Neural crest cell (in vitro differentiated cells): ENCODE measurements at regions not wholly inside any gene's neighbourhood (a gene's known extent, or its start where the extent isn't known, plus 50 kb on each side); places are given as distances from the start of the nearest gene placed in this dataset.

Source experiments
- DNase-seq: peaks from one replicate; pipeline ENCODE4 v3.0.0; 2021; ENCODE audit warnings: low read depth, mixed read lengths, low spot score
- H3K27ac Mint-ChIP-seq: one replicate; pipeline ENCODE4 v1.8.0; 2021; ENCODE audit warnings: mild to moderate bottlenecking, mixed read lengths; ENCODE audit not compliant: unreplicated experiment
- H3K27me3 Mint-ChIP-seq: 2 replicates; pipeline ENCODE4 v1.8.0; 2021; ENCODE audit warnings: low read depth, mild to moderate bottlenecking, mixed read lengths
- H3K36me3 Mint-ChIP-seq: 2 replicates; pipeline ENCODE4 v1.8.0; 2021; ENCODE audit warnings: low read depth, mild to moderate bottlenecking, mixed read lengths
- H3K4me1 Mint-ChIP-seq: 2 replicates; pipeline ENCODE4 v1.8.0; 2021; ENCODE audit warnings: mixed read lengths
- H3K4me3 Mint-ChIP-seq: one replicate; pipeline ENCODE4 v1.8.0; 2021; ENCODE audit warnings: mild to moderate bottlenecking, mixed read lengths
- H3K9me3 Mint-ChIP-seq: 2 replicates; pipeline ENCODE4 v1.8.0; 2021; ENCODE audit warnings: mixed read lengths
- CTCF ChIP-seq: fragments of 200-600 bp; sonication (generic); conservative IDR thresholded peaks from 2 replicates; pipeline ENCODE4 v1.5.0; 2021; ENCODE audit warnings: antibody characterized with exemption, mild to moderate bottlenecking

GRCh38 chr7:45988405-45989057, 67.5 kb upstream of the IGFBP3 start:
- no peak overlapping the region for H3K4me3 Mint-ChIP-seq
- TF ChIP-seq CTCF, result no peak
- no peak overlapping the region for H3K27ac Mint-ChIP-seq

GRCh38 chr7:45987521-45988290, 66.6 kb upstream of the IGFBP3 start:
- no peak for DNase-seq
- Mint-ChIP-seq H3K4me3 (no peak overlapping the region), H3K36me3 (no peaks in the 10 kb centered on the region), H3K27me3 (no peaks in the 10 kb centered on the region), H3K4me1 (peaks cover 17% of the 10 kb centered on the region), H3K9me3 (no peaks in the 10 kb centered on the region), H3K27ac (no peak overlapping the region)
- TF ChIP-seq CTCF, result no peak

More at GRCh38 chr7:45988405-45989057, 67.5 kb upstream of the IGFBP3 start:
- Mint-ChIP-seq H3K36me3 (no peaks in the 10 kb centered on the region), H3K27me3 (no peaks in the 10 kb centered on the region), H3K4me1 (peaks cover 17% of the 10 kb centered on the region), H3K9me3 (no peaks in the 10 kb centered on the region)
- no peak for DNase-seq

- TF ChIP-seq CTCF, result no peak
- Mint-ChIP-seq H3K27me3 (no peaks in the 10 kb centered on the region), H3K4me3 (no peak overlapping the region), H3K4me1 (peaks cover 16% of the 10 kb centered on the region), H3K36me3 (peaks cover 2% of the 10 kb centered on the region), H3K9me3 (peaks cover 2% of the 10 kb centered on the region), H3K27ac (no peak overlapping the region)
- no peak for DNase-seq
Measured at GRCh38 chr7:45986355-45987298, 65.6 kb upstream of the IGFBP3 start.

GRCh38 chr7:45985902-45986301, 64.8 kb upstream of the IGFBP3 start:
- DNase-seq, result no peak
- peaks cover 2% of the 10 kb centered on the region for H3K36me3 Mint-ChIP-seq
- H3K27me3 Mint-ChIP-seq, result no peaks in the 10 kb centered on the region
- peaks cover 9% of the 10 kb centered on the region for H3K4me1 Mint-ChIP-seq
- H3K9me3 Mint-ChIP-seq, result peaks cover 2% of the 10 kb centered on the region
- no peak for TF ChIP-seq CTCF
- no peak overlapping the region for H3K27ac Mint-ChIP-seq
- no peak overlapping the region for H3K4me3 Mint-ChIP-seq
